Endothelial cell of umbilical vein (primary cell): ENCODE measurements at regions not wholly inside any gene's neighbourhood (a gene's known extent, or its start where the extent isn't known, plus 50 kb on each side); places are given as distances from the start of the nearest gene placed in this dataset.

Source experiments
- BruUV-seq: library from RNA; stranded (reverse); fragments of 400-500 nt; replicated peaks from 2 replicates; lab custom pipeline; 2021; lab: Mats Ljungman, UMichigan
- CTCF ChIA-PET: fragments of 300-600, 350-600 bp; sonication (Branson Sonifier 250); formaldehyde crosslinking; loops from one replicate; lab custom pipeline; 2021; ENCODE audit warnings: antibody characterized with exemption, inconsistent platforms; lab: Charles Lee
- POLR2A ChIA-PET: fragments of 300-600, 350-600 bp; sonication (Branson Sonifier 250); formaldehyde crosslinking; loops from one replicate; lab custom pipeline; 2021; ENCODE audit warnings: antibody characterized with exemption, inconsistent platforms; lab: Charles Lee
- DNase-seq: peaks from one replicate; pipeline ENCODE4 v3.0.0-alpha.2; 2011; ENCODE audit warnings: low read depth, low spot score
- FAIRE-seq: peaks from 2 replicates; lab custom pipeline; 2011; peaks lifted over from hg19 to GRCh38; lab: Jason Lieb, UNC
- H2AFZ ChIP-seq: 2 replicates; pipeline ENCODE4 v1.6.0; 2012; ENCODE audit warnings: low read depth, low read length, control low read depth, inconsistent platforms
- H3K27ac ChIP-seq: 2 replicates; pipeline ENCODE4 v1.5.1; 2011; ENCODE audit warnings: low read depth, mild to moderate bottlenecking, control low read depth, low read length, moderate library complexity; ENCODE audit not compliant: insufficient read depth
- H3K27me3 ChIP-seq, 2 experiments: 2 replicates each; pipeline versions ENCODE4 v1.6.0 to v1.6.1; 2011; ENCODE audit warnings: low read length in 2 of 2, mixed read lengths in 1 of 2; ENCODE audit not compliant: control insufficient read depth in 2 of 2, insufficient read depth in 2 of 2
- H3K36me3 ChIP-seq, 2 experiments: 2 replicates in 1 of 2; 3 replicates in 1 of 2; pipeline ENCODE4 v1.5.1; 2011; ENCODE audit warnings: low read length in 2 of 2, mild to moderate bottlenecking in 1 of 2, moderate library complexity in 1 of 2; ENCODE audit not compliant: control insufficient read depth in 2 of 2, insufficient read depth in 2 of 2; ENCODE audit errors: extremely low read depth in 1 of 2
- H3K4me1 ChIP-seq: 3 replicates; pipeline ENCODE4 v1.5.1; 2011; ENCODE audit warnings: mild to moderate bottlenecking, low read length; ENCODE audit not compliant: control insufficient read depth, insufficient read depth; ENCODE audit errors: extremely low read depth
- H3K4me2 ChIP-seq: 2 replicates; pipeline ENCODE4 v1.6.1; 2011; ENCODE audit warnings: low read length, control low read depth, mixed read lengths; ENCODE audit not compliant: insufficient read depth
- H3K4me3 ChIP-seq, 3 experiments: fragments of 200-600 bp in 1 of 3; sonication (generic), shearing (Covaris generic) in 1 of 3; replicated peaks in 1 of 3; 2 replicates each; pipeline ENCODE4 v1.5.1; 2011 to 2016; ENCODE audit warnings: control low read depth in 3 of 3, low read length in 3 of 3, mild to moderate bottlenecking in 2 of 3, inconsistent platforms in 1 of 3, low read depth in 1 of 3, moderate library complexity in 1 of 3; ENCODE audit not compliant: insufficient read depth in 1 of 3
- H3K79me2 ChIP-seq: 2 replicates; pipeline ENCODE4 v1.6.0; 2012; ENCODE audit warnings: low read length, inconsistent platforms; ENCODE audit not compliant: control insufficient read depth, insufficient read depth
- H3K9ac ChIP-seq: replicated peaks from 2 replicates; pipeline ENCODE3; 2011; ENCODE audit warnings: low read length, control low read depth; ENCODE audit not compliant: insufficient read depth; ENCODE audit errors: extremely low read depth
- H3K9me1 ChIP-seq: replicated peaks from 3 replicates; pipeline ENCODE4 v1.6.0; 2011; ENCODE audit warnings: mild to moderate bottlenecking, low read length; ENCODE audit not compliant: control insufficient read depth, insufficient read depth; ENCODE audit errors: extremely low read depth
- H3K9me3 ChIP-seq: replicated peaks from 2 replicates; pipeline ENCODE4 v1.5.1; 2012; ENCODE audit warnings: low read length, inconsistent platforms; ENCODE audit not compliant: control insufficient read depth, insufficient read depth
- H4K20me1 ChIP-seq: replicated peaks from 2 replicates; pipeline ENCODE3; 2011; ENCODE audit warnings: mild to moderate bottlenecking, low read length; ENCODE audit not compliant: control insufficient read depth, insufficient read depth; ENCODE audit errors: extremely low read depth
- EZH2 ChIP-seq: IDR thresholded peaks from 2 replicates; pipeline ENCODE4 v1.6.1; 2012; ENCODE audit warnings: borderline replicate concordance, low read depth, mild to moderate bottlenecking, moderate library complexity, low read length, inconsistent platforms; ENCODE audit not compliant: severe bottlenecking
- FOS ChIP-seq: IDR thresholded peaks from 2 replicates; pipeline ENCODE4 v1.6.1; 2011; ENCODE audit warnings: mild to moderate bottlenecking, low read length, moderate library complexity, borderline replicate concordance; ENCODE audit not compliant: insufficient read depth
- GATA2 ChIP-seq: IDR thresholded peaks from 2 replicates; pipeline ENCODE4 v1.7.0; 2011; ENCODE audit warnings: low read depth, mild to moderate bottlenecking, moderate library complexity, mixed read lengths, low read length; ENCODE audit not compliant: insufficient read length, insufficient read depth
- JUN ChIP-seq: IDR thresholded peaks from 2 replicates; pipeline ENCODE4 v1.6.1; 2011; ENCODE audit warnings: borderline replicate concordance, low read depth; ENCODE audit not compliant: insufficient read length, insufficient read depth
- MYC ChIP-seq: IDR thresholded peaks from one replicate; pipeline ENCODE4 v1.6.1; 2011; ENCODE audit warnings: mild to moderate bottlenecking, low read depth, low read length
- POLR2A ChIP-seq: IDR thresholded peaks from 2 replicates; pipeline ENCODE4 v1.6.1; 2012; ENCODE audit warnings: low read depth, mild to moderate bottlenecking, control low read depth, low read length
- POLR2AphosphoS5 ChIP-seq: IDR thresholded peaks from 2 replicates; pipeline ENCODE4 v1.6.1; 2012; ENCODE audit warnings: low read depth, mild to moderate bottlenecking, control low read depth, low read length, moderate library complexity; ENCODE audit not compliant: insufficient read depth
- dilution Hi-C: fragments of 300-500 bp; cut with MboI; formaldehyde crosslinking; loops from one replicate; pipeline ENCODE4 v1.15.0; 2019; ENCODE audit warnings: low sequenced_read_pairs; ENCODE audit not compliant: extremely low pct_ligation_motif_present
- intact Hi-C: fragments of 100-400 bp; cut with micrococcal nuclease; formaldehyde crosslinking; loops from one replicate; pipeline ENCODE4 v1.10.0; 2022
- TF ChIP-seq, protein P1 (sequence below): IDR thresholded peaks from 2 replicates; pipeline ENCODE4 v1.6.1; 2011; ENCODE audit not compliant: insufficient read depth, insufficient read length
- TF ChIP-seq, protein P2 (sequence below), 2 donors: IDR thresholded peaks; 1 replicate in 1 of 2; 2 replicates in 1 of 2; pipeline ENCODE4 v1.5.1; 2011; ENCODE audit warnings: low read length in 2 of 2, mild to moderate bottlenecking in 2 of 2, moderate library complexity in 2 of 2, control low read depth in 1 of 2, inconsistent platforms in 1 of 2, low read depth in 1 of 2; ENCODE audit not compliant: insufficient read depth in 1 of 2; ENCODE audit errors: extremely low read depth in 1 of 2

DNA sequence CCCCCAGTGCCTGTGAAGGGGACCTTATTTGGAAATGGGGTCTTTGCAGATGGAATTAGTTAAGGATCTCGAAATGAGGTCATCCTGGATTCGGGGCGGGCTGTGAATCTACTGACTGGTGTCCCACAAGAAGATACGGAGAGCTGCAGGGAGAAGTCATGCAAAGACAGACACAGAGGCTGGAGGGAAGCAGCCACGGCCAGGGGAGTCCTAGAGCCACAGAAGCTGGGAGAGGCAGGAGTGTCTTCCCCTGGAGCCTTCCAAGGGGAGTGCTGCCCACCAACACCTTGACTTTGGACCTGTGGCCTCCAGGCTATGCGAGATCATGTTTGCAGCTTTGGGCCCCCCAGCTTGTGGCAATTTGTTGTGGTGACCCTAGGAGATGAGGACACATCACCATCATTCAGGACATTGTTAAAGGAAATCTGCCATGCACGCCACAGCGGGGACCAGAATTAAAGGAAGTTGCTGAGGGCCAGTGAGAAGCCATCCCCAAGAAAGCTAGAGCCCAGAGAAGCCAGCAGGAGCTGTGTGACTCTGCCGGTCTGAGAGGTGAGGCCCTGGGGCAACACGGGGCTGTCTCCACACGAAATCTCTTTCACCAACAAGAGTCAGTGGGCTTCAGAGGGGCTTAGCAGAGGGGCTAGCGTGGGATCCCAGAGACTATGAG is 434.7 kb downstream of the BRD1 start:
- FAIRE-seq (no peak), DNase-seq (no peak)
- POLR2A ChIA-PET, result no interaction called here
- dilution Hi-C loops, result no loop called here
- Histone ChIP-seq H3K4me3 (no peak overlapping the region), H3K27me3 (no peaks in the 10 kb centered on the region), H3K36me3 (no peaks in the 10 kb centered on the region), H3K79me2 (no peaks in the 10 kb centered on the region), H3K9ac (no peak overlapping the region), H3K9me3 (peaks cover 8% of the 10 kb centered on the region), H3K9me1 (no peaks in the 10 kb centered on the region), H3K4me1 (no peaks in the 10 kb centered on the region), H3K27ac (no peak overlapping the region), H4K20me1 (no peaks in the 10 kb centered on the region), H3K4me2 (no peak overlapping the region), H2AFZ (no peak overlapping the region)
- CTCF ChIA-PET, result no interaction called here
- no TSS peak for BruUV-seq
- intact Hi-C loops, result no loop called here
- TF ChIP-seq GATA2 (no peak), POLR2A (no peak), EZH2 (no peak), MYC (no peak), JUN (no peak), POLR2AphosphoS5 (no peak), FOS (no peak)
- TF ChIP-seq, protein P1, sequence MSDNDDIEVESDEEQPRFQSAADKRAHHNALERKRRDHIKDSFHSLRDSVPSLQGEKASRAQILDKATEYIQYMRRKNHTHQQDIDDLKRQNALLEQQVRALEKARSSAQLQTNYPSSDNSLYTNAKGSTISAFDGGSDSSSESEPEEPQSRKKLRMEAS, result no peak
- TF ChIP-seq, protein P2, sequence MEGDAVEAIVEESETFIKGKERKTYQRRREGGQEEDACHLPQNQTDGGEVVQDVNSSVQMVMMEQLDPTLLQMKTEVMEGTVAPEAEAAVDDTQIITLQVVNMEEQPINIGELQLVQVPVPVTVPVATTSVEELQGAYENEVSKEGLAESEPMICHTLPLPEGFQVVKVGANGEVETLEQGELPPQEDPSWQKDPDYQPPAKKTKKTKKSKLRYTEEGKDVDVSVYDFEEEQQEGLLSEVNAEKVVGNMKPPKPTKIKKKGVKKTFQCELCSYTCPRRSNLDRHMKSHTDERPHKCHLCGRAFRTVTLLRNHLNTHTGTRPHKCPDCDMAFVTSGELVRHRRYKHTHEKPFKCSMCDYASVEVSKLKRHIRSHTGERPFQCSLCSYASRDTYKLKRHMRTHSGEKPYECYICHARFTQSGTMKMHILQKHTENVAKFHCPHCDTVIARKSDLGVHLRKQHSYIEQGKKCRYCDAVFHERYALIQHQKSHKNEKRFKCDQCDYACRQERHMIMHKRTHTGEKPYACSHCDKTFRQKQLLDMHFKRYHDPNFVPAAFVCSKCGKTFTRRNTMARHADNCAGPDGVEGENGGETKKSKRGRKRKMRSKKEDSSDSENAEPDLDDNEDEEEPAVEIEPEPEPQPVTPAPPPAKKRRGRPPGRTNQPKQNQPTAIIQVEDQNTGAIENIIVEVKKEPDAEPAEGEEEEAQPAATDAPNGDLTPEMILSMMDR (IDR thresholded peaks at IDR 0.05; ENCODE audit: extremely low read depth in 1 of 2, insufficient read depth in 1 of 2, low read depth in 1 of 2, low read length in 2 of 2), result no peak
